ENCODE measurements at regions not wholly inside any gene's neighbourhood (a gene's known extent, or its start where the extent isn't known, plus 50 kb on each side); places are given as distances from the start of the nearest gene placed in this dataset.

- TF ChIP-seq CHD7 (IDR thresholded peaks at IDR 0.05; ENCODE audit: insufficient replicate concordance, low read length) (no peak), CTCF (IDR thresholded peaks at IDR 0.05; ENCODE audit: control extremely low read depth in 1 of 3, insufficient read depth in 1 of 3, low read depth in 1 of 3, low read length in 3 of 3) (no peak), PHF8 (conservative IDR thresholded peaks at IDR 0.05; ENCODE audit: low read depth, low read length) (no peak)
These were observed 359.8 kb upstream of the IRX4 start (continued) for GRCh38 chr5:2242539-2242938.

Measured in H1 (cell line).